ENCODE measurements at regions not wholly inside any gene's neighbourhood (a gene's known extent, or its start where the extent isn't known, plus 50 kb on each side); places are given as distances from the start of the nearest gene placed in this dataset.

DNA sequence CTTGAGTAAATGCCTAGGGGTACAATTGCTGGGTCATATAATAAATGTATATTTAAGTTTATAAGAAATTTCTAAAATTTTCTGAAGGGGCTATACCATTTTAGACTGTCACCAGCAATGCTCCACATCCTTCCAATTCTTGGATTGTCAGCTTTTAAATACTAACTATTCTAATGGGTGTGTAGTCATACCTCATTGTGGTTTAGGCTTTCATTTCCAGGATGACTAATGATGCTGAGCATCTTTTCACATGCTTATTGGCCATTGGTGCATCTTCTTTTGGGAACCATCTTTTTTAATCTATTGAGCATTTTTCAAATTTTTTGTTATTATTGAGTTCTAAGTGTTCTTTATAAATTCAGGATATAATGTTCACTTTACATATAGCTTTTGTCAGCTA is 52.5 kb upstream of the CORO2B start:
- no peaks in the 10 kb centered on the region for H3K4me1 ChIP-seq (ENCODE audit: control insufficient read depth, insufficient read depth, low read depth, low read length)
- no peak overlapping the region for H2AFZ ChIP-seq (ENCODE audit: low read depth, low read length)
- H3K18ac ChIP-seq (ENCODE audit: low read depth in 1 of 2, low read length in 2 of 2), result no peak overlapping the region
- DNase-seq, result no peak
- H2BK15ac ChIP-seq (ENCODE audit: low read depth, poor library complexity, severe bottlenecking), result no peak overlapping the region
- H4K91ac ChIP-seq (ENCODE audit: low read length), result no peak overlapping the region
- H3K27ac ChIP-seq (ENCODE audit: low read length, poor library complexity, severe bottlenecking), result no peak overlapping the region
- no peaks in the 10 kb centered on the region for H3K79me1 ChIP-seq (replicated peaks; ENCODE audit: low read length, poor library complexity, severe bottlenecking)
- H2AK5ac ChIP-seq (ENCODE audit: low read length, severe bottlenecking), result no peak overlapping the region
- H3K36me3 ChIP-seq (ENCODE audit: control insufficient read depth in 1 of 2, insufficient read depth in 2 of 2, low read depth in 1 of 2, low read length in 2 of 2), result no peaks in the 10 kb centered on the region
- peaks cover 5% of the 10 kb centered on the region for H3K9me3 ChIP-seq (ENCODE audit: control insufficient read depth, low read length)
- H2BK12ac ChIP-seq (ENCODE audit: low read length in 2 of 2), result no peak overlapping the region
- H3K27me3 ChIP-seq (ENCODE audit: control insufficient read depth in 1 of 2, insufficient read depth in 1 of 2, low read length in 2 of 2), result no peaks in the 10 kb centered on the region
- no peak overlapping the region for H3K4ac ChIP-seq (ENCODE audit: low read depth in 1 of 2, low read length in 2 of 2)
- H2BK120ac ChIP-seq (ENCODE audit: low read depth, low read length), result no peak overlapping the region
- H2BK5ac ChIP-seq (ENCODE audit: low read depth, low read length, poor library complexity, severe bottlenecking), result no peak overlapping the region
- H3K14ac ChIP-seq (ENCODE audit: low read length in 2 of 2), result no peak overlapping the region
- no peak overlapping the region for H4K8ac ChIP-seq (ENCODE audit: low read length)
- no peak overlapping the region for H3K23ac ChIP-seq (ENCODE audit: low read length in 2 of 2)
- H3K4me2 ChIP-seq (ENCODE audit: low read length, poor library complexity, severe bottlenecking), result no peak overlapping the region
- H3K9ac ChIP-seq (ENCODE audit: low read length), result no peak overlapping the region
- H3K4me3 ChIP-seq (ENCODE audit: insufficient read depth in 1 of 2, low read depth in 1 of 2, low read length in 2 of 2), result no peak overlapping the region

DNA sequence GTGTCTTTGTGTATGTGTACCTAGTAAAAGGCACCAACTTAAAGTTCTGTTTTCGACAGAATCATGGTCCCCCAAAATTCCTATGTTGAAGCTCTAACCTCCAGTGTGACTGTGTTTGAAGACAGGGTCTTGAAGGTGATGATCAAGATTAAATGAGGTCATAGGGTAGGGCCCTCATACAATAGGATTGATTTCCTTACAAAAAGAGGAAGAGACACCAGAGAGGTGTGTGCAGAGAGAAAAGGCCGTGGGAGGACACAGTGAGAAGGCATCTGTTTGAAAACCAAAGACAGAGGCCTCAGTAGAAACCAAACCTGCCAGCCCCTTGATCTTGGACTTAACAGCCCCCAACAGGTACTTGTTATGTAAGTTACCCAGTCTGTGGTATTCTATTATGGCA is 52.0 kb upstream of the CORO2B start:
- Histone ChIP-seq H2BK12ac (ENCODE audit: low read length in 2 of 2) (no peak overlapping the region), H3K14ac (ENCODE audit: low read length in 2 of 2) (no peak overlapping the region), H3K79me1 (replicated peaks; ENCODE audit: low read length, poor library complexity, severe bottlenecking) (no peaks in the 10 kb centered on the region), H2AFZ (ENCODE audit: low read depth, low read length) (no peak overlapping the region), H2AK5ac (ENCODE audit: low read length, severe bottlenecking) (peak overlapping the region; percentile 80), H4K8ac (ENCODE audit: low read length) (no peak overlapping the region), H3K4me3 (ENCODE audit: insufficient read depth in 1 of 2, low read depth in 1 of 2, low read length in 2 of 2) (no peak overlapping the region), H3K4ac (ENCODE audit: low read depth in 1 of 2, low read length in 2 of 2) (no peak overlapping the region), H3K4me2 (ENCODE audit: low read length, poor library complexity, severe bottlenecking) (no peak overlapping the region), H3K9ac (ENCODE audit: low read length) (no peak overlapping the region), H3K9me3 (ENCODE audit: control insufficient read depth, low read length) (peaks cover 5% of the 10 kb centered on the region), H3K23ac (ENCODE audit: low read length in 2 of 2) (no peak overlapping the region), H2BK15ac (ENCODE audit: low read depth, poor library complexity, severe bottlenecking) (no peak overlapping the region), H2BK120ac (ENCODE audit: low read depth, low read length) (no peak overlapping the region), H3K4me1 (ENCODE audit: control insufficient read depth, insufficient read depth, low read depth, low read length) (no peaks in the 10 kb centered on the region), H4K91ac (ENCODE audit: low read length) (no peak overlapping the region), H3K27ac (ENCODE audit: low read length, poor library complexity, severe bottlenecking) (no peak overlapping the region), H3K18ac (ENCODE audit: low read depth in 1 of 2, low read length in 2 of 2) (no peak overlapping the region), H3K36me3 (ENCODE audit: control insufficient read depth in 1 of 2, insufficient read depth in 2 of 2, low read depth in 1 of 2, low read length in 2 of 2) (no peaks in the 10 kb centered on the region), H2BK5ac (ENCODE audit: low read depth, low read length, poor library complexity, severe bottlenecking) (no peak overlapping the region), H3K27me3 (ENCODE audit: control insufficient read depth in 1 of 2, insufficient read depth in 1 of 2, low read length in 2 of 2) (no peaks in the 10 kb centered on the region)
- no peak for DNase-seq
- WGBS, result 95% methylated on average over 2 of the region's 2 CpGs

DNA sequence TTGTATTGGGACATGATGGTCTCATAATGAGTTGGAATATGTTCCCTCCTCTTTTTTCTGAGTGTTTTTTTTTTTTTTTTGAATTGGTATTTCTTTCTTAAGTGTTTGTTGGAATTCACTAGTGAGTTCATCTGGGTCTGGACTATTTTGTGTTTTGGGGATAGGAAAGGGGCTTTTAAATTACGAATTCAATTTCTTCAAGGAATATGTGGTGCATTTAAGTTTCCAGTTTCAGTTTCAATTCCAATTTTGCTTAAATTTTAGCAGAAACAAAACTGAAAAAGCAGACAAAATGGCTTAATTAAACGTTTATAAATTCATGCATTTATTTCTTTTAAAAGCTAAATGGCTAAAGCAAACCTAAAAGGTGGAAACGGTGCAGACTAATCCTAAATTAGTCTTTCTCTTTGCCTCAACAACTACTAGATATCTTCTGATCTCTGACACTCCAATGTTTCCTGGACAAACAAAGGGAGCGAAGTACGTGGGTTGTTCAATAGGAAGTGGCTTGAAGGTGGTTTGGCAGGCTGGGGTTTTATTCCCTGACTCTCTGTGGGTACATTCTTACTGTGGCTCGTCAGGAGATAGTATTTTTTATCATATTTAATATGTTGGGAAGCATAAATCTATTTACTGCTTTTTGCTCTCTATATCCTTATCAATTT is 50.0 kb upstream of the CORO2B start:
- Histone ChIP-seq H3K9ac (ENCODE audit: low read length) (peak overlapping the region; percentile 71), H3K36me3 (ENCODE audit: control insufficient read depth in 1 of 2, insufficient read depth in 2 of 2, low read depth in 1 of 2, low read length in 2 of 2) (no peaks in the 10 kb centered on the region), H3K4ac (ENCODE audit: low read depth in 1 of 2, low read length in 2 of 2) (no peak overlapping the region), H3K79me1 (replicated peaks; ENCODE audit: low read length, poor library complexity, severe bottlenecking) (no peaks in the 10 kb centered on the region), H3K18ac (ENCODE audit: low read depth in 1 of 2, low read length in 2 of 2) (no peak overlapping the region), H4K91ac (ENCODE audit: low read length) (no peak overlapping the region), H2AFZ (ENCODE audit: low read depth, low read length) (no peak overlapping the region), H3K27ac (ENCODE audit: low read length, poor library complexity, severe bottlenecking) (no peak overlapping the region), H4K8ac (ENCODE audit: low read length) (no peak overlapping the region), H2AK5ac (ENCODE audit: low read length, severe bottlenecking) (no peak overlapping the region), H3K4me1 (ENCODE audit: control insufficient read depth, insufficient read depth, low read depth, low read length) (no peaks in the 10 kb centered on the region), H3K9me3 (ENCODE audit: control insufficient read depth, low read length) (peaks cover 19% of the 10 kb centered on the region), H3K27me3 (ENCODE audit: control insufficient read depth in 1 of 2, insufficient read depth in 1 of 2, low read length in 2 of 2) (no peaks in the 10 kb centered on the region), H3K14ac (ENCODE audit: low read length in 2 of 2) (no peak overlapping the region), H2BK120ac (ENCODE audit: low read depth, low read length) (no peak overlapping the region), H2BK15ac (ENCODE audit: low read depth, poor library complexity, severe bottlenecking) (no peak overlapping the region), H3K4me2 (ENCODE audit: low read length, poor library complexity, severe bottlenecking) (no peak overlapping the region), H3K23ac (ENCODE audit: low read length in 2 of 2) (no peak overlapping the region), H2BK12ac (ENCODE audit: low read length in 2 of 2) (peak overlapping the region in 1 of 2 experiments; percentile 77), H3K4me3 (ENCODE audit: insufficient read depth in 1 of 2, low read depth in 1 of 2, low read length in 2 of 2) (peak overlapping the region in 1 of 2 experiments; percentile 48), H2BK5ac (ENCODE audit: low read depth, low read length, poor library complexity, severe bottlenecking) (no peak overlapping the region)
- 86% methylated on average over 2 of the region's 6 CpGs for WGBS
- no peak for DNase-seq
